ENCODE measurements at regions not wholly inside any gene's neighbourhood (a gene's known extent, or its start where the extent isn't known, plus 50 kb on each side); places are given as distances from the start of the nearest gene placed in this dataset.

GRCh38 chr5:158414333-158414762 lies 555.4 kb upstream of the CLINT1 start:
- Histone ChIP-seq H3K79me2 (ENCODE audit: insufficient read depth, low read length) (no peaks in the 10 kb centered on the region), H3K36me3 (replicated peaks in 1 of 2; ENCODE audit: control insufficient read depth in 1 of 2, insufficient read depth in 2 of 2, low read length in 2 of 2) (no peaks in the 10 kb centered on the region), H3K4me1 (ENCODE audit: insufficient read depth, low read length) (no peaks in the 10 kb centered on the region), H3K4me2 (ENCODE audit: low read depth, low read length) (no peak overlapping the region), H3K4me3 (replicated peaks in 1 of 3; ENCODE audit: insufficient read depth in 1 of 3, low read depth in 2 of 3, low read length in 3 of 3) (no peak overlapping the region), H2AFZ (ENCODE audit: low read length) (no peak overlapping the region), H3K27ac (ENCODE audit: extremely low read length, insufficient read depth, low read length) (no peak overlapping the region), H4K20me1 (ENCODE audit: insufficient read depth, low read length) (no peaks in the 10 kb centered on the region), H3K9ac (ENCODE audit: insufficient read depth, low read depth, low read length) (no peak overlapping the region), H3K27me3 (ENCODE audit: control insufficient read depth in 1 of 2, insufficient read depth in 2 of 2, low read length in 2 of 2) (no peaks in the 10 kb centered on the region), H3K9me3 (ENCODE audit: low read length) (peaks cover 2% of the 10 kb centered on the region; the same call in 1 of the 2 replicates)
- TF ChIP-seq XRCC5 (optimal IDR thresholded peaks at IDR 0.05; ENCODE audit: low read length), result no peak
- TF ChIP-seq ZNF225 (CRISPR knock-in tag; IDR thresholded peaks at IDR 0.05), result no peak
- TF ChIP-seq HMG20B (CRISPR knock-in tag; conservative IDR thresholded peaks at IDR 0.05), result no peak
- no peak for TF ChIP-seq ZNF883 (CRISPR knock-in tag; IDR thresholded peaks at IDR 0.05; ENCODE audit: not compliant biosample characterization)
- TF ChIP-seq FOSL1 (CRISPR knock-in tag; IDR thresholded peaks at IDR 0.05; ENCODE audit: borderline replicate concordance), result no peak
- TF ChIP-seq GLI4 (CRISPR knock-in tag; IDR thresholded peaks at IDR 0.05; ENCODE audit: borderline replicate concordance), result no peak
- no peak for TF ChIP-seq ZNF609 (CRISPR knock-in tag; IDR thresholded peaks at IDR 0.05; ENCODE audit: borderline replicate concordance)
- TF ChIP-seq MEF2D (CRISPR knock-in tag; IDR thresholded peaks at IDR 0.05), result no peak
- no peak for TF ChIP-seq HMGA1 (CRISPR knock-in tag; conservative IDR thresholded peaks at IDR 0.05)
- WGBS (ENCODE audit: low lambda C conversion rate), result 0% methylated on average over 3 of the region's 3 CpGs
- DNase-seq (ENCODE audit: low spot score) (no peak), ATAC-seq (no peak), FAIRE-seq (no peak)
- CTCF ChIA-PET (ENCODE audit: low intra/inter-chr PET ratio, low total read pairs), result no interaction called here
- POLR2A ChIA-PET, result no interaction called here
- intact Hi-C loops (cut with micrococcal nuclease; ENCODE audit: unreplicated experiment) (no loop called here), in situ Hi-C loops (cut with HindIII; ENCODE audit: extremely low pct_ligation_motif_present, low pct_unique_long_range_greater_than_20kb) (no loop called here)
- no TSS peak for BruUV-seq (replicated peaks)
